ENCODE measurements at regions not wholly inside any gene's neighbourhood (a gene's known extent, or its start where the extent isn't known, plus 50 kb on each side); places are given as distances from the start of the nearest gene placed in this dataset.
"Not testable (repeated sequence)": the region's sequence is repeated elsewhere in the genome, so short reads cannot be mapped to it uniquely, and the experiment has no call there.

DNA sequence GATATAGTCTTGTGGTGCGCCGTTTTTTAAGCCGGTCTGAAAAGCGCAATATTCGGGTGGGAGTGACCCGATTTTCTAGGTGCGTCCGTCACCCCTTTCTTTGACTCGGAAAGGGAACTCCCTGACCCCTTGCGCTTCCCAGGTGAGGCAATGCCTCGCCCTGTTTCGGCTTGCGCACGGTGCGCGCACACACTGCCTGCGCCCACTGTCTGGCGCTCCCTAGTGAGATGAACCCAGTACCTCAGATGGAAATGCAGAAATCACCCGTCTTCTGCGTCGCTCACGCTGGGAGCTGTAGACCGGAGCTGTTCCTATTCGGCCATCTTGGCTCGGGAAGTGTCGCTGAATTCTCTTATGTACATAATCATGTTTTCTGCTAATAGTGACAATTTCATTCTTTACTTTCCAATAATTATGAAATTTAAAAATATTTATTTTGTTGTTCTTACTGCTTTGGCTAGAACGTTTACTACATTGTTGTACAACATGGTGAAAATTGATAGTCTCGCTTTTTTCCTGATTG, 61.2 kb upstream of the MINDY3 start:
- H3K4me1 ChIP-seq (ENCODE audit: insufficient read depth); H3K9me3 ChIP-seq; intact Hi-C loops (cut with DNase I); H3K4me3 ChIP-seq; DNase-seq; H3K36me3 ChIP-seq; H3K27me3 ChIP-seq; H3K27ac ChIP-seq: not testable (repeated sequence)
- 95 to 97% (median 95%) methylated on average over 28 of the region's 28 CpGs for WGBS, 3 donors

DNA sequence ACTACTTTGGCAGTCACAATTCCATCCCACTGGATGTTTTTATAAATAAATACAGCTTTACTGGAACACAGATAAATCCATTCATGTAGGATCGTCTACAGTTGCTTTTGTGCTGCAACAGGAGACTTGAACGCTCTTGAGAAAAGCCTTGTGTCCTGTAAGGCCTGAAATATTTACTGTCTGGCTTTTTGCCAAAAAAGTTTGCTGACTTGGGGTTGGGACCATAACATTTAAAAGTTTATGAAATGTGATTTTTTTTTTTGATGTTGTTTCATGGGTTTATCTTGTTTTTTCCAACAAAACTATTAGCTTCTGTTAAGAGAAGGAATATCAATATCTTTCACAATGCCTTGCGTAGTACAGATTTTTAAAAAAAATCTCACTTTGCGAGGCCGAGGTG, 71.1 kb upstream of the MINDY3 start:
- no peak for DNase-seq
- Histone ChIP-seq H3K27me3 (no peaks in the 10 kb centered on the region), H3K36me3 (no peaks in the 10 kb centered on the region), H3K4me1 (ENCODE audit: insufficient read depth) (no peaks in the 10 kb centered on the region), H3K9me3 (no peaks in the 10 kb centered on the region), H3K27ac (no peak overlapping the region), H3K4me3 (no peak overlapping the region)
- intact Hi-C loops (cut with DNase I), result no loop called here
- TF ChIP-seq EP300 (IDR thresholded peaks at IDR 0.05) (no peak), POLR2A (IDR thresholded peaks at IDR 0.05) (no peak)
- TF ChIP-seq, protein P1, sequence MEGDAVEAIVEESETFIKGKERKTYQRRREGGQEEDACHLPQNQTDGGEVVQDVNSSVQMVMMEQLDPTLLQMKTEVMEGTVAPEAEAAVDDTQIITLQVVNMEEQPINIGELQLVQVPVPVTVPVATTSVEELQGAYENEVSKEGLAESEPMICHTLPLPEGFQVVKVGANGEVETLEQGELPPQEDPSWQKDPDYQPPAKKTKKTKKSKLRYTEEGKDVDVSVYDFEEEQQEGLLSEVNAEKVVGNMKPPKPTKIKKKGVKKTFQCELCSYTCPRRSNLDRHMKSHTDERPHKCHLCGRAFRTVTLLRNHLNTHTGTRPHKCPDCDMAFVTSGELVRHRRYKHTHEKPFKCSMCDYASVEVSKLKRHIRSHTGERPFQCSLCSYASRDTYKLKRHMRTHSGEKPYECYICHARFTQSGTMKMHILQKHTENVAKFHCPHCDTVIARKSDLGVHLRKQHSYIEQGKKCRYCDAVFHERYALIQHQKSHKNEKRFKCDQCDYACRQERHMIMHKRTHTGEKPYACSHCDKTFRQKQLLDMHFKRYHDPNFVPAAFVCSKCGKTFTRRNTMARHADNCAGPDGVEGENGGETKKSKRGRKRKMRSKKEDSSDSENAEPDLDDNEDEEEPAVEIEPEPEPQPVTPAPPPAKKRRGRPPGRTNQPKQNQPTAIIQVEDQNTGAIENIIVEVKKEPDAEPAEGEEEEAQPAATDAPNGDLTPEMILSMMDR (IDR thresholded peaks at IDR 0.05), result no peak
- 63 to 70% (median 68%) methylated on average over 5 of the region's 5 CpGs for WGBS, 3 donors

DNA sequence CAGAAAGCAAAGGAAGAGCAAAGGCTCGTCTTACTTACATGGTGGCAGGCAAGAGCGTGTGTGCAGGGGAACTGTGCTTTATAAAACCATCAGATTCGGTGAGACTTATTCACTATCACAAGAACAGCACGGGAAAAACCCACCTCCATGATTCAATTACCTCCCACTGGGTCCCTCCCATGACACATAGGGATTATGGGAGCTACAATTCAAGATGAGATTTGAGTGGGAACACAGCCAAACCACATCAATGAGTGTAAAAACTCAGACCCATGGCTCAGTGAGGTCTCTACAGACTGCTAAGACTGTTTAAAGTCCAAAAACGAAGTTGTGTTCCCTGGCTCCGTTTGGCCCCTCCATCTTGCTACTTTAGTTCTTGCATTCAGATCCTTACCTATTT, 79.2 kb upstream of the MINDY3 start:
- H3K9me3 ChIP-seq; H3K27me3 ChIP-seq; H3K4me1 ChIP-seq (ENCODE audit: insufficient read depth); H3K36me3 ChIP-seq; H3K4me3 ChIP-seq; intact Hi-C loops (cut with DNase I); DNase-seq; H3K27ac ChIP-seq: not testable (repeated sequence)
- WGBS, 3 donors, result 38 to 60% (median 41%) methylated on average over 6 of the region's 6 CpGs

DNA sequence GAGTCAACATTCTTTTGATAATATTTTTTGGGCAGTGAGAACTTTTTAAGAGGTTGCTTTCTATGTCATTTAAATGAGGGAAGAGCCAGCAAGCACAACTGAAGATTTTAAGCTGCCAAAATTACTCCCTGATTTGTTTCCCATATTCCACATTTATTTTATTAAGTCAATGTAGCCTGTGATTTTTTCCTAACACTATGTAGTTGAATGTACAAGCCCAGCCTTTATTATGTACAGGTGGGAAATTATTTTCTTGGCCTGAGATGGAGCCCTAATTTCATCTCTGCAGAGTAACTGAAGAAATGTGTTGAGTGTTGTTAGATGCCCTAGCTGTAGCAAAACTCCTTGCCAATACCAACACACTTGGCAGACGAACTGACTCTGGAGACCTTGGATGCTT, 83.1 kb upstream of the MINDY3 start:
- Histone ChIP-seq H3K27me3 (no peaks in the 10 kb centered on the region), H3K4me1 (ENCODE audit: insufficient read depth) (no peaks in the 10 kb centered on the region), H3K9me3 (no peaks in the 10 kb centered on the region), H3K27ac (no peak overlapping the region), H3K4me3 (no peak overlapping the region), H3K36me3 (no peaks in the 10 kb centered on the region)
- intact Hi-C loops (cut with DNase I), result no loop called here
- DNase-seq, result no peak
- TF ChIP-seq, protein P1 (IDR thresholded peaks at IDR 0.05), result no peak
- WGBS, 3 donors, result 0 to 8% (median 2%) methylated on average over 1 of the region's 1 CpG

DNA sequence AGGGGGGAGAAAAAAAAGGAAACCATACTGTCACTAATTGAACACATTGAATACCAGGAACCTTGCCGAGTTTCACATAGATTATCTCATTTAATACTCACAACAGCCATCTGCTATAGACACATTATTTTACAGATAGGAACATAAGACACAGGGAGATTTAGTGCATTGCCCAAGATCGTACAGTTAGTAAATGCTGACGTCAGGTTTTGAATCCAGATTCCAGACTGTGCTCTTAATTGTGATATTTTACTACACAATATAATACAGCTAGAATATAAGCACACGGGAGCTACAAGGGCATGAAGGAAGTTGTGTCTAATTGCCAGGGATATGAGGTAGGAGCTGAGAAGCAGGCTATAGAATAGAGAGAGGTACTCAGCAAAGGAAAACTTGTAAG, 93.9 kb upstream of the MINDY3 start:
- intact Hi-C loops (cut with DNase I), result no loop called here

More for the DNA sequence above, 93.9 kb upstream of the MINDY3 start:
- Histone ChIP-seq H3K36me3 (no peaks in the 10 kb centered on the region), H3K9me3 (no peaks in the 10 kb centered on the region), H3K4me1 (ENCODE audit: insufficient read depth) (no peaks in the 10 kb centered on the region), H3K4me3 (no peak overlapping the region), H3K27me3 (no peaks in the 10 kb centered on the region), H3K27ac (no peak overlapping the region)
- 76 to 84% (median 79%) methylated on average over 4 of the region's 4 CpGs for WGBS, 3 donors
- no peak for DNase-seq
- TF ChIP-seq EP300 (IDR thresholded peaks at IDR 0.05) (no peak), POLR2A (IDR thresholded peaks at IDR 0.05) (no peak)
- TF ChIP-seq, protein P1 (IDR thresholded peaks at IDR 0.05), result no peak

All from ovary (tissue), 7 donors.